Heart left ventricle (tissue), 13 donors: ENCODE measurements at regions not wholly inside any gene's neighbourhood (a gene's known extent, or its start where the extent isn't known, plus 50 kb on each side); places are given as distances from the start of the nearest gene placed in this dataset.
"Not testable (repeated sequence)": the region's sequence is repeated elsewhere in the genome, so short reads cannot be mapped to it uniquely, and the experiment has no call there.

Experiments used
- CTCF ChIP-seq, 12 donors: fragments of 200-600 bp; sonication (generic) in 4 of 12; IDR thresholded peaks; one replicate each; pipeline versions ENCODE4 v1.5.0 to v1.8.0; 2018 to 2022; ENCODE audit warnings: antibody characterized with exemption in 12 of 12, mild to moderate bottlenecking in 5 of 12
- POLR2A ChIP-seq, 2 donors: fragments of 450-650 bp; IDR thresholded peaks; one replicate each; pipeline ENCODE4 v1.6.1; 2017; ENCODE audit warnings: antibody characterized with exemption in 2 of 2, mild to moderate bottlenecking in 2 of 2, moderate library complexity in 2 of 2
- donor health status: ischemic (EF 13 %, LVEDD 7.1; RV severe dilation, severe dysfunction).
- donor health status: DM: no; HTN: yes; CAD: no.
- donor health status: DM: no; HTN: no; CAD: no.
- donor health status: ischemic (EF 25% LVEDD 6.9; RV normal size, moderate dysfunction).
- donor health status: ischemic (EF 25% LVEDD 5.7; RV mildly dilated, moderate dysfunction).
- donor health status: ischemic (EF 35%, LVEDD 5.7; RV mildly dilated, moderate dysfunction).
- donor health status: nonischemic (EF 11% LVEDD 7.7; RV severe dilation, severe dysfunction).
- donor health status: DM: yes; HTN: yes; CAD: no.
- donor health status: PGD.
- donor health status: ischemic (EF 29% LVEDD 5.4; RV normal size, mild dysfunction).
- donor health status: nonischemic (EF 23%, LVEDD 6.1; RV moderate dilation, normal function).

- TF ChIP-seq POLR2A, CTCF (IDR thresholded peaks at IDR 0.05): not testable (repeated sequence)
These were observed 84.8 kb upstream of the TEKT4 start for GRCh38 chr2:94786424-94786823.
